ENCODE measurements at regions not wholly inside any gene's neighbourhood (a gene's known extent, or its start where the extent isn't known, plus 50 kb on each side); places are given as distances from the start of the nearest gene placed in this dataset.

DNA sequence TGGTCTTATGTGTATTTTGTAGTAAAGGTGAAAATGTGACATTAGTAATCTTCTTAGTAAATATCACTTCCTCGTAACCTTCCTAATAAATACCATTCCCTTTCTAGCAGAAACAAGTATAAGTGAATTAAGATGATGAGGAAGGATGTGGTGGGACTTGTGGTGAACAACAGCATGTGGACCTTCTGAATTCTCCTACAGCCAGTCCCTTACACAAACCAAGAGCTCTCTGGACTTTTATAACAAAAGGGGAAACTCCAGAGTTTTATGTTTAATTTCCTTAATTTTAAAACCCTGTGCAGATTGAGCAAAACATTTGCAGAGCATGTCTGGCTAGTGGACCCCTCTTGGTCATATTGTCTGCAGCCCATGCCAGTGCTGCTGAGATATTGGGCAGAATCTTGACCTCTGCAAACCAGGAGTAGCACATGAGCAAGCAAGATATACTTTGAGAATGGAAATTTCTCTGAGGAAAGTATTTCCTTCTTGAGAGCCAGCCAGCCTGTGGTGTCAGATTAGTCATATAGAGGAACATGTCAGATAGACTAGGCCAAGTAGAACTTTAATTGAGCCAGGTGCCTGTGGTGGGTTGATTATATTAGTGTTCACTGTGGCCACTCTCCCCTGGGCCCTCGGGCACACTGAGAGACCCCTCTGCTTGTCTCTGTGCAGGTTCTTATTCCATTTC, 328.2 kb downstream of the DKK2 start:
- H3K9ac ChIP-seq (ENCODE audit: insufficient read depth, low read length, poor library complexity, severe bottlenecking): peak overlapping the region; percentile 5
- no peaks in the 10 kb centered on the region for H3K79me2 ChIP-seq (ENCODE audit: insufficient read depth, low read length)
- Mint-ChIP-seq H3K4me3 (peak overlapping the region in 1 of 2 donors; percentile 39), H3K27ac (peak overlapping the region; percentile 88 to 98 (median 95)), H3K9me3 (peaks cover 1 to 16% (median 5%) of the 10 kb centered on the region in 7 donors), H3K36me3 (no peaks in the 10 kb centered on the region), H3K27me3 (ENCODE audit: low read depth in 3 of 3) (peaks cover 0 to 3% (median 0%) of the 10 kb centered on the region in 3 donors), H3K4me1 (peaks cover 23% of the 10 kb centered on the region)
- peak overlapping the region; percentile 58 for H3K4me2 ChIP-seq (replicated peaks; ENCODE audit: extremely low read depth, low read length, poor library complexity, severe bottlenecking)
- no peaks in the 10 kb centered on the region for H3K36me3 ChIP-seq (replicated peaks in 1 of 2; ENCODE audit: control insufficient read depth in 1 of 2, insufficient read depth in 2 of 2, low read length in 2 of 2)
- no peaks in the 10 kb centered on the region for H4K20me1 ChIP-seq (ENCODE audit: insufficient read depth, low read length)
- WGBS (ENCODE audit: insufficient coverage): 20% methylated on average over 1 of the region's 2 CpGs
- intact Hi-C loops (cut with micrococcal nuclease): no loop called here
- TF ChIP-seq, protein P1, sequence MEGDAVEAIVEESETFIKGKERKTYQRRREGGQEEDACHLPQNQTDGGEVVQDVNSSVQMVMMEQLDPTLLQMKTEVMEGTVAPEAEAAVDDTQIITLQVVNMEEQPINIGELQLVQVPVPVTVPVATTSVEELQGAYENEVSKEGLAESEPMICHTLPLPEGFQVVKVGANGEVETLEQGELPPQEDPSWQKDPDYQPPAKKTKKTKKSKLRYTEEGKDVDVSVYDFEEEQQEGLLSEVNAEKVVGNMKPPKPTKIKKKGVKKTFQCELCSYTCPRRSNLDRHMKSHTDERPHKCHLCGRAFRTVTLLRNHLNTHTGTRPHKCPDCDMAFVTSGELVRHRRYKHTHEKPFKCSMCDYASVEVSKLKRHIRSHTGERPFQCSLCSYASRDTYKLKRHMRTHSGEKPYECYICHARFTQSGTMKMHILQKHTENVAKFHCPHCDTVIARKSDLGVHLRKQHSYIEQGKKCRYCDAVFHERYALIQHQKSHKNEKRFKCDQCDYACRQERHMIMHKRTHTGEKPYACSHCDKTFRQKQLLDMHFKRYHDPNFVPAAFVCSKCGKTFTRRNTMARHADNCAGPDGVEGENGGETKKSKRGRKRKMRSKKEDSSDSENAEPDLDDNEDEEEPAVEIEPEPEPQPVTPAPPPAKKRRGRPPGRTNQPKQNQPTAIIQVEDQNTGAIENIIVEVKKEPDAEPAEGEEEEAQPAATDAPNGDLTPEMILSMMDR (IDR thresholded peaks at IDR 0.05): no peak
- peaks cover 25 to 27% of the 10 kb centered on the region in 2 donors for H3K4me1 ChIP-seq (ENCODE audit: control insufficient read depth in 1 of 2, insufficient read depth in 2 of 2, low read length in 2 of 2)
- no peaks in the 10 kb centered on the region for H3K9me3 ChIP-seq (replicated peaks in 1 of 2; ENCODE audit: control insufficient read depth in 1 of 2, insufficient read depth in 1 of 2, low read length in 2 of 2)
- peak overlapping the region in 1 of 3 experiments; percentile 39 for H3K4me3 ChIP-seq (replicated peaks in 1 of 3; ENCODE audit: low read depth in 2 of 3, low read length in 3 of 3)
- peak overlapping the region; percentile 78 to 87 for H3K27ac ChIP-seq (ENCODE audit: low read depth in 1 of 2, low read length in 2 of 2)
- no peaks in the 10 kb centered on the region for H3K27me3 ChIP-seq (ENCODE audit: control insufficient read depth in 2 of 2, insufficient read depth in 2 of 2, low read length in 2 of 2)
- H2AFZ ChIP-seq (ENCODE audit: insufficient read depth, low read depth, low read length, poor library complexity, severe bottlenecking): no peak overlapping the region
- peak; percentile 46 to 77 (median 49) for DNase-seq

DNA sequence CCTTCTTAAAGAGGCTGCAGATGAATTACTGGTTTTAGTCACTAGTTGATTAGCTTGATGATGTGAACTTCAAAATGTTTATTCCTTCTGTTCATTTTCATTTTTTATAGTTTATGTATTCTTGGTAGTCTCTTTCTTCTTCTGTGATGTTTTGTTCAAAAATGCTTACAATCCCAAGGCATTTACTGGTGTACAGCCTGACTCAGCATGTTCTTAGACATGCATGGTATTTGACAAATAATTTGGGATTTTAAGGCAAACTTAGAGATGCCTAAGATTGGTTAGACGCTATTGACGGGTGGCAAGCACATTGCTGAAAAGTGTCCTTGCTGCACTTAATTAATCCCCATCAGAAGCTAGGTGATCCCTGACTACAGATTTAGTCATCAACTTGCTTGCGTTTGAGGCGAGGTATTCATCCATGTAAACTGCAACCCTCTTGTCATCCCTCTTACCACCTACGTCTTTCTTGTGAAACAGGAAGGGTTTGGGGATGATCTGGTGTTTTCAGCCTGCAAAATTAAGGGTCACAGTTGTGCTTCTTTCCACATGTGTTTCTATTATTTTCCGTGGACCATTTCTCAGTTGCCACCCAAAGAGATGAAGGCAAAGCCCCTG, 331.8 kb downstream of the DKK2 start:
- no peaks in the 10 kb centered on the region for H3K79me2 ChIP-seq (ENCODE audit: insufficient read depth, low read length)
- H4K20me1 ChIP-seq (ENCODE audit: insufficient read depth, low read length): no peaks in the 10 kb centered on the region
- Mint-ChIP-seq H3K9me3 (peaks cover 0 to 14% (median 8%) of the 10 kb centered on the region in 7 donors), H3K27me3 (ENCODE audit: low read depth in 3 of 3) (peaks cover 0 to 5% (median 5%) of the 10 kb centered on the region in 3 donors), H3K27ac (no peak overlapping the region), H3K4me1 (peaks cover 23% of the 10 kb centered on the region), H3K36me3 (no peaks in the 10 kb centered on the region), H3K4me3 (no peak overlapping the region)
- no peaks in the 10 kb centered on the region for H3K9me3 ChIP-seq (replicated peaks in 1 of 2; ENCODE audit: control insufficient read depth in 1 of 2, insufficient read depth in 1 of 2, low read length in 2 of 2)
- no peak overlapping the region for H3K27ac ChIP-seq (ENCODE audit: low read depth in 1 of 2, low read length in 2 of 2)
- H3K27me3 ChIP-seq (ENCODE audit: control insufficient read depth in 2 of 2, insufficient read depth in 2 of 2, low read length in 2 of 2): no peaks in the 10 kb centered on the region
- no peaks in the 10 kb centered on the region for H3K36me3 ChIP-seq (replicated peaks in 1 of 2; ENCODE audit: control insufficient read depth in 1 of 2, insufficient read depth in 2 of 2, low read length in 2 of 2)
- H3K9ac ChIP-seq (ENCODE audit: insufficient read depth, low read length, poor library complexity, severe bottlenecking): no peak overlapping the region
- H3K4me3 ChIP-seq (replicated peaks in 1 of 3; ENCODE audit: low read depth in 2 of 3, low read length in 3 of 3): no peak overlapping the region
- no peak overlapping the region for H3K4me2 ChIP-seq (replicated peaks; ENCODE audit: extremely low read depth, low read length, poor library complexity, severe bottlenecking)
- H2AFZ ChIP-seq (ENCODE audit: insufficient read depth, low read depth, low read length, poor library complexity, severe bottlenecking): no peak overlapping the region
- intact Hi-C loops (cut with micrococcal nuclease): no loop called here
- 52% methylated on average over 3 of the region's 6 CpGs for WGBS (ENCODE audit: insufficient coverage)
- TF ChIP-seq, protein P1 (IDR thresholded peaks at IDR 0.05): no peak
- no peak for DNase-seq
- peaks cover 24 to 26% of the 10 kb centered on the region in 2 donors for H3K4me1 ChIP-seq (ENCODE audit: control insufficient read depth in 1 of 2, insufficient read depth in 2 of 2, low read length in 2 of 2)
